NCI-H1092 (cell line): ENCODE measurements at regions not wholly inside any gene's neighbourhood (a gene's known extent, or its start where the extent isn't known, plus 50 kb on each side); places are given as distances from the start of the nearest gene placed in this dataset.

Source experiments
- DNase-seq: peaks from one replicate; lab custom pipeline; 2025; lab: John Stamatoyannopoulos, UW

DNA sequence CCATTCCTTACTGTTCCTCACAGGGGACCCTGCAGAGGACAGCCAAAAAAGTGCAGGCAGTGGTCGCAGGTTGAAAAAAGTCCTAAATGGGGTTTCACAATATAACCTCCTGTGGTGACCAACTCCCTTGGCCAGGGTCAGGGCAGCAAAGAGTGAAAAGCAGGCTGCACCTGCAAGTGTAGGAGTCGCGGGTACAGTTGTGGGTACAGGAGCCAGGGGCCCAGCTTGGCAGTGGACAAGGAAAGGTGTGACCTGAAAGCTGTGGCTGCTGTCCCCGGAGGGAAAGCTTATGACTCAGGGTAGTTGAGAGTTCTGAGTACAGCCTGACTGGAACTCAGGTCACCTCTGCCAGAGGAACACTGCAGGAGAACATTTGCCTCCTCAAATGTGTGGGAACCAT, 1114.1 kb downstream of the ROBO2 start:
- no peak for DNase-seq

DNA sequence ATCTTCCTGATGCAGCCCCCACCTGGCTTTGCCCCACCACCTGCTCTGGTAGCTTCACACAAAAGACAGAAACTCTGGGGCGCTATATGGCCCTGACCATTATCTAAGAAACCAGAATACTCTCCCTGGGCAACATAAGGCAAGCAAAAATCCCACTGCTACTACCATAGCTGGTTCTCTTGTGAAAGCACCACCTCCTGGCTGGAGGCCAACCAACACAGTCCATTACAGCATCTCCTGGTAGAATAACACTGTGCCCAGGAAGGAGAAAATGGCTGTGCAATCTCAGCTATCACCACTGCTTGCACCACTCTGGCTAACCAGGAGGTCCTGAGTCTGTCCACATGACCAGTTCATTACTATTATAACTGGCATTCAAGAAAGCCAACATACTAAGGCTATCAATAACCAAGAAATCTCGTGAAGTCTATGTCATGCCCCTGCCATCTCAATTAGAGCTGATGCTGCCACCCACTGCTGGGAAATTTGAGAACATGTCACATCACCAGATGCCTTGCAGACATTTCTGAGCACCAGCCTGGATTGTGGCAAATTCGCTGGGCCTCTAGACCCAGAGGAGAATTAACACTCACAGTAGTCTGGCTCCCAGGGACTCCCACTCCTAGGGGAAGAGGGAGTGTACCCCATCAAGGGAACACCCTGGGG, 1114.8 kb downstream of the ROBO2 start:
- DNase-seq: no peak

DNA sequence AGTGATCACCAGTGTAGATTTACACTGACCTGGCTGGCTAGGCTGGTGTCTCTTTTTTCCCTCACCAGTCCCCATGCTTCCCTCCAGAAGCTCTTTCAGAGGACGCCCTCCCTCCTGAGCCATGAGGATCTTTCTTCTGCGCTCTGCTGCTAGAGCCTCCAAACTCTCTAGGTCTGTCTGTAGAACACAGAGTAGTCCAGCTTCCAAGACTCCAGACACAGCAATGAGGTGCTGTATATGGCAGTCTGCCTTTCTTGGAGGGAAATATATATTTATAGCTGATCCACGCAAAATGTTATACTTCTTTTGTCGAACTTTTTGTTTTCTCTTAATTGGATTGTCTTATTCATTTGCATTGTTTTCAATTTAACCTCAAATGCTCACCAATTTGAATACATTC, 1121.8 kb downstream of the ROBO2 start:
- DNase-seq: no peak

DNA sequence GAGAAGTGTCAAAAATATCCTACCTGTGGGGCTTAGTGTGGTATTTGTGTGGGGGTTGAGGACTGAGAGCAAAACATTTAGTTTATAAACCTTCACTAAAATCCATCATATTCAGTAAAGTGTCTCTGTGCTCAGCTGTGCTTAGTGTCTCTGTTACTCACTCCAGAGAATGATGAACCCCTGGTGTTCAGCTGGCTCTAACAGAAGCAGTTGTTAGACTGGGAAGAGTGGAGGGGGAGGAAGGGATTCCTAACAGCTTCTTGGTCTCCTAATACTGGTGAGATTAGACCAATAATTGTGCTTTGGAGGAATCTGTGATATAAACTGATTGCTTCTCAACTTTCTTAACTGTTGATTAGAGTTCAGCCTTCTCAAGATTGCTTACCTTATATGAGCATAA, 1123.5 kb downstream of the ROBO2 start:
- DNase-seq: no peak

DNA sequence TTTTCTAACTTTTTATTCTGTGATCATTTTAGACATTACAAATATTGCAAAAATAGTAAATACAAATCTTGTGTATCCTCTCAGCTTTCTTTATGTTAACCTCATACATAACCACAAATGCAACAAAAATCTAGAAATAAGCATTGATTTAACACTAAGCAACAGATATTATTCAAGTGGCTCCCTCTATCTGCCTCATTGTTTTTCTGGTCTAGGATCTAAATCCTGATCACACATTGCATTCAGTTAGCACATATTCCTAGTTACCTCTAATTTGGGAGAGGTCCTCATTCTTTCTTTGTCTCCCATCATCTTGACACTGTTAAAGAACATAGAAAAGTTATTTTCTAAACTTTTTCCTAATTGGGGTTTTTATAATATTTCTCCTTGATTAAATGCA, 1126.0 kb downstream of the ROBO2 start:
- DNase-seq: no peak

DNA sequence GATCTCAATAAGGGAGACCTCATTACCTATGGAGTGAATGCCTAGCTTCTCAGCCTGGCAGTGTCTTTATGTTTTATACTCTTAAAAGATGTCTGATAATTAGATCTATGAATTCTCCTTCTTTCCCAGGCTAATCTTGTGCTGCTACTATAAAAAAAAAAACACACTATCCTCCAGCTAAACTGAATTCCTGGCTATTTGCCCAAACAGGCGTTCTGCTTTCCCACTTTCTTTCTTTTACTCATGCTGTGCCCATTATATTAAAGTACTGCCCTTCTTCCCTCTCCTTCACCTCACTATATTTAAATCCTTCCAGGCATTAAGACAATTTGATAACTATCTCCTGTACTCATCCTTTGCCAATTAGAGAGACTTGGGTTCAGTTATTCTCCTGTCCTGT, 1134.9 kb downstream of the ROBO2 start:
- no peak for DNase-seq

DNA sequence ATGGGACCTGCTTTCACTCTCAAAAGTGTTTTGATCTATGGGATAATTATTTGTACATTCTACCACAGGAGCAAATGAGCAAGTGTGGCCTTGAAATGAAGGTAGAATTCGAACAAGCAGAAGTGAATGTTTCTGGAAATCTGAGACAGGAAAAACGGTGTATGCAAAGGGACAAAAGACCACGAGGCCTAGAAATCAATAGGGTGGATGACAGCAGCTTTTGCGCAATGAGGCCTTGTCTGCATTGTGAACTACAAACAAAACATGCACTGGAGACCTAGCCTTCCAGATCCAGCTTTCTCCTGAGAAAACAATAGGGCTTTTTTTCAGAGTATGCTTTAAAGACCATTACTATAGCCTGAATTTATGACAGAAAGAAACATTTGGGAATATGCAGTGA, 1137.0 kb downstream of the ROBO2 start:
- no peak for DNase-seq

DNA sequence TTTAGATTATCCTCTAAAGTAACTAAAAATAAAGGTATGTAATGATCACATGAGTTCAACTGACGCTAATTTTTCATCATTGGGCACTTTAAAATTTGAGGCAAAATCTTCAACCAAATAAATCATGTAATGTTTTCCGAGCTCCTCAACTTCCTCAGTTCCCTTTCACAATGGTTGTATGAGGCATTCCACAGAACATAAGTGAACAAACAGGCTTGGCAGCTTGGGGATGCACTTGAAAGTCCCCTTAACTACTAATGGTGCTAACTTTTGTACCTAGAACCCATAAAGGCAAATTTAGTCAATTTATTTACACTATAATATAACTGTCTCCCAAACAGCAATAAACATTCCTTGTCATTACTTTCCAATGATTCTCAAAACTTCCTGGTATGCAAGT, 1137.9 kb downstream of the ROBO2 start:
- no peak for DNase-seq

DNA sequence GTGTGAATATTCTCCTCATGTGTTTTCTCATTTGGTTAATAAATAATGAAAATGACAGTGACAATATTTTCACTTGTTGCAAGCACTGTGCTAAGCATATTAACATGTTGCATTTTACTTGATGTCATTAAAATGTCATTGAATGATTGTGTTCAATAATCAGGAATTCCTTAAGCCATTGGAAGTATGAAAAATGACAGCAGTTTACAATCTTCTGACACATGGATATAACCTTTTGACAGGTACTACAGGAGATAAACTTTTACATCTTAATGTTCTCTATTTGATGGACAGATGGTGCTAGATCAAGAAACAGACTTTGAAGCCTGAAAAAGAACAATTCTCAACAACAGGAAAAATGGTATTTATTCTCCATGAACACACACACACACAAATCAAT, 1138.3 kb downstream of the ROBO2 start:
- no peak for DNase-seq

DNA sequence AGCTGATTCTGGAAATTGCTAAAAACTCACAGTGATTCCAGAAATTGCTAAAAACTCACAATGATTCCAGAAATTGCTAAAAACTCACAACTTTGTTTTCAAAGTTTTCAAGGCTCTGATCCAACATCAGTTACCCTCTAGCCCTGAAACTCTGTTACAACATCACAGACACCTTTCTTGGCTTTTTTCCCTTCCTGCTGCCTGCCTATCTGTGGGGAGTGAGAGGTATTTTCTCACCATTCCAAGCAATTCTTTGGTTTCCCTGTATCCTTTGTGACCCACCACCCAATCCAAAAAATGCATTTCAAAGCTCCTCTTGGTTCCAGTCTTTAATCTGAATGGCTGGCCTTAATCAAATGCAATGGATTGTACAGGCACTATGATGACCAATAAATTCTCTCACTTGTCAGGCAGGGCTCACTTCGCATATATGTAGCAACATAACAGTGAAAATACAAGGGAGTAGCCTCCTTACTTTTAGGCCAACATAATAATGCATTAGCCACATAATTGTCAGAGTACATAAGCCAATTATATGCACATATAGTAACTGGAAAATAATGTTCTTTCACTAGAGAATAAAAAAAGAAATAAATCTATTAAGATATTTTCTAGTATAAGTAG, 1139.0 kb downstream of the ROBO2 start:
- no peak for DNase-seq

DNA sequence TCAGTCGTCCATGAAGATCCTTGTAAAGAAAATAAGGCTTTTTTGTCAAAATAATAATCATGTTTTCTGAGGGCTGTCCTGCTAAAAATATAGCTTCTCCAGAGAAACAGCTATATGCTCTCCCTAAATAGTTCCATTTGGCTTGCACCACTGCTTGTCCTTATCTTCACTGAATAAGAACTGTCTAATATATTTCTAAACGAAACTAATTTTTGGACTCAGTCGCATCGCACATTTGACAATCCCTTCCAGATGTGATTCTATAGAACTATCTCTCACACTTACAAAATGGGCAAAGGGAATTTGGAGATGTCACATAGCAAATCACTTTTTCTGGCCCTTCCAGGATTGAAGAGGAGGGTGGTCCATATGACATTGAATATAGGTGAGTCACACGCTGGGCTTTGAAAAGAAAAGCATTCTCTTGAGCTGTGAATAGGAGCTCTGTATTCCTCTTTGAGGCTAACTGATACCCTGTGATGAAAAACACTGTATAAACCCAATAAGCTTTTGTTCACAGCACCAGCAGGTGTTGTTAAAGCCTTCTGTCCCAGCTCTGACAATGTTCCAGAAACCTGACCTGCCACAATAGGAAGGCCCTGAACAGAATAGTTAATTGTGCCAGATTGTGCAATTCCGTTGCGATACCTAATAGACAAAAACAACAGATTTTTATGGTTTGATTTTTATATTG, 1144.2 kb downstream of the ROBO2 start:
- DNase-seq: peak; percentile 57

DNA sequence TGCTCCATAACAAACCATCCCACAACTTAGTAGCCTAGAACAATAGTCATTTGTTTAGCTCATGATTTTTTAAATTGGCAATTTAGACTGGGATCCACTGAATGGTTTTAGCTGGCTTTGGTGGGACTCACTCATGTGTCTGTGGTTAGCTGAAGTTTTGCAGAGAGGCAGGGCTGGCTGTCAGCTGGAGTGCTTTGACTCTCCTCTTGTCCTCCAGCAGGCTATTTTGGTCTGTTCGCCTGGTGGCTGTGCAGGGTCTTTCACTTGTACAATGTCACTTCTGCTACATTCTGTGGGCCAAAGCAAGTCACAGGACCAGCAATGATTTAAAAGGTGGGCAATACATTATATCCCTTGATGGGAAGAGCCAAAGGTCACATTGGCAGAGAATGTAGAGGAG, 1146.5 kb downstream of the ROBO2 start:
- DNase-seq: no peak

DNA sequence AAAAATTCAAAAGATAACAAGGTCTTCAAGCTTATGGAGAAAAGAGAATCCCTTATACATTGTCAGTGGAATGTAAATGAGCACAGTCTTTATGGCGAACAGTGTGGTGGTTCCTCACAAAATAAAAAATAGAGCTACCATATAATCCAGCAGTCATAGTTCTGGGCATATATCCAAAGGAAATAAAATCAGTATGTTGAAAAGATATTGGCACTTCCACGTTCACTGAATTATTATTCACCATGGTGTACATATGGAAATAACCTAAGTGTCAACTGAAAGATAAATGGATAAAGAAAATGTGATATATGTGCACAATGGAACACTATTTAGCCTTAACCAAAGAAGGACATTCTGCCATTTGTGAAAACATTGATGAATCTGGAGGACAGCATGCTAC, 1161.2 kb downstream of the ROBO2 start:
- DNase-seq: no peak

DNA sequence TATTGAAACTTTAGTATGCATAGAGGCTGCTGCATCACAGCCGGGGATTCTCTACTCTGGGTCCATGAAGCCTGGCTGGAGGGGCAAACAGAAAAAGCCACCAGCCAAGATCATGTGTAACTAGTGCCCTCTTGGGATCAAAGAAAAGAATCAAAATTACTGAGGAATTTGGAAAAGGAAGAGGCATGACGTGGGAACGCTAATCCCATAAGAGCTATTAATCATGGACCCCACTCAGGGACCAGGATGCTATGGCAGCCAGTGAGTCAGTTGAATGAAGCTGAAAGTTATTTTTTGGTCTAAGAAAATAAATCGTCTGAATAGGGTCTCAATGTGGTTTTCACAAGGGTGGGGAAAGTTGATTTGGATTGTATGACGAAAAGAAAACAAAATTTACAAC, 1165.1 kb downstream of the ROBO2 start:
- DNase-seq: no peak

DNA sequence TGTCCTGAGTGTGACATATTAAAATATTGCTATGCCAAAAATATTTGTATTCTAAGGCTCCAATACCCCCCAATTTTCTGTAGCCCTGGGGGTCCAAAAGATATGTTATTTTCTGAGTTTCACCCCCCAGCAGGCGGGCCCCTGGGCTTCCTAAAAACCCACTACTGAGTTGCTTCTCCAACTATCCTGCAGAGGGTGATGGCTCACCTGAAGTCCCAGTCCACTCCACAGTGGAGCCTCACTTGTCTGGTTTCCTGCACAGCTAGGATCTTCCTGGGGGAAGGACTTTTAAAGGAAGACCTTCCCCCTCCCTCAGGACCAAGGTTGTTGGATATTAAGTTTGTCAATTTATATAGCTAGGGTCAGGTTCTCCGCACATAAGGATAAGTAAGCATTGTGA, 1181.4 kb downstream of the ROBO2 start:
- no peak for DNase-seq

DNA sequence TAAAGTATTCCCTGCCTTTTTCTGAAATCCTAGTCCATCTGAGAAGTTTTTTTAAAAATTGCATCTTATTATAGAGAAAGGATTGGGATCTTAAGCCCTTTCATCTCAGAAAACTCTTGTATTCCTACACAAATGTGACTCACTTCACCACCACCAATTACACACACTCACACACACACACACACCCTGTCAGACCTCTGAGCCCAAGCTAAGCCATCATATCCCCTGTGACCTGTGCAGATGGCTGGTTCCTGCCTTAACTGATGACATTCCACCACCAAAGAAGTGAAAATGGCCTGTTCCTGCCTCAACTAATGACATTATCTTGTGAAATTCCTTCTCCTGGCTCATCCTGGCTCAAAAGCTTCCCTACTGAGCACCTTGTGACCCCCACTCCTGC, 1181.9 kb downstream of the ROBO2 start:
- DNase-seq: no peak

DNA sequence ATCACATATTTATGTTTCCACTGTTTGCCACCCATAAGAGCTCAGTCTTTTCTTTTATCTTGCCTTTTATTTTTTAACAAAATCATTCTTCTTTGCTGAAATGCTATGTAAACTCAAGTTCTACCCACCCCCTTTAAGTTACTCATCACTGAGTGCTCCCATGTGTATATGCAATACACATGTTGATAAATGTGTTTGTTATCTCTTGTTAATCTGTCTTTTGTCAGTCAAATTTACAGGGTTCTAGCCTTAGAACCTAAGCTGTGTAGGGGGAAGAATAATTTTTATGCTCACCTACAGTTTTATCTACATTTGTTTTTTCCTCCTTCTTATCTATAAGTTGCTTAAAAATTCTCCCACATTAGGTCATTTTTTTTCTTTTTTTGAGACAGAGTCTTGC, 1195.9 kb downstream of the ROBO2 start:
- no peak for DNase-seq

DNA sequence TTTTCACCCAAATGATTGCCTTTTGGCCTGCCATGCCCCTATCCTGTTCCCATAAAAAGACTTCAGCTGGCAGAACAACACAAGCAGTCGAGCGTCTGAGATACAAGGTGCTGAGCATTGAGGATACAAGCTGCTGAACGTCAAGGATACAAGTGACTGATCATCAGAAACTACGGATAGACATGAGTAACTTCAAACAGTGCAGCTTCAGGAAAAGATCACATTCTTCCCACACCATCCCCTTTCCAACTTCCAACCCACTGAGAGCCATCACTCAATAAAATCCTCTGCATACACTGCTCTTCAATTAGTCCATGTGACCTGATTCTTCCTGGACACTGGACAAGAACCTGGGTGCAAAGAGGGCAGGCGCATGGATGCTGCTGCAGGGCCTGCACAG, 1198.9 kb downstream of the ROBO2 start:
- no peak for DNase-seq

DNA sequence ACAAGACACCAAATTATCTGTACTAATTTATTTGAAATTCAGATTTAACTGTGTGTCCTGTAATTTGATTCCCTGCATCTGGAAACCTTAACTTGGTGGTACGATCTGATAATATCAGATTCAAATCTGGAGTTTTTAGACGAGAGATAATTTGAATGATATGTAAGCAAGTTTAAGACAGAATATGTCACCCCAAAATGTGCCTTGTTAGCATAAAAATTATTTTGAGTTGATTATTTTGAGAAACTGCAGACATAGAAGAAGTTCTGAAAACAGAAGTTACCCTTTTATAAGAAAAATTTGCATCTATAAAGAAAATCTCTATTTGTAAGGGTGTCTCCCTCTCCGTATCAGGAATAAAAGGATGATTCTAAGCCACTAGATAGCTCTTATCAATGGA, 1202.8 kb downstream of the ROBO2 start:
- no peak for DNase-seq

DNA sequence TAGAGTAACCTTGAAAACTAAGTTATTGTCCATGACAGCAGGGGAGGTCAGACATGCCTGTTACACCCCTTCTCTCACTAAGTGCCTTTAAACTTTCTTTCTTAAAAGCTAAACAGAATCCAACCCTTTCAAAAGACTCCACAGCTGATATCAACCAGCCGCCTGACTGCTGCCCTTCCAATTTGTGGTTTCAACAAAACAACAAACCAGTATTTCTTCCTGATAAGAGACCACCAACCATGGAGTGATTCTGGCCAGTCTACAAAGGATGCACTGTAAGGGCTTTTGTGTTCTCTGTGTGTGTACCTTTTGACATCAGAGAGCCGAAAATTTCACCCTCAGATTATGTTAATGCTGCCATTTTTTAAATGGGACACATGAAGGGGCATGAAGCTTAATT, 1204.2 kb downstream of the ROBO2 start:
- DNase-seq: no peak

DNA sequence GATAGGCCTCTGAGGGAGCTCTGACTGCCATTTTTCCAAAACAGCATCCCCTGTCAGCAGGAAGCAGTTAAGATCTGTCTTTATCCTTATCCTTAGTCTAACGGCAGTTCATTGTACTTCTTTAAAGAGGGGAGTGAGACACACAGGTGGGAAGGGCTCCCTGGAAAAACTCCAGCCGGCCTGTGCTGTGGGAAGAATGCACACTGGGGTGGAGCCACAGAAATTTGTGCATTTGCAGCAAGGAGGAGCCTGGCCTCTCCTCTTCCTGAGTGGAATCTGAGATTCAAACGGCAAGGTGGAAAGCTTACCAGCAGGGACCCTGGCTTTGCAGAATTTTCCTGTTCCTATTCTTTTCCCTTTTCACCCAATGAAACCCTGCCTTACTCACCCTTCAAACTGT, 1209.4 kb downstream of the ROBO2 start:
- no peak for DNase-seq

DNA sequence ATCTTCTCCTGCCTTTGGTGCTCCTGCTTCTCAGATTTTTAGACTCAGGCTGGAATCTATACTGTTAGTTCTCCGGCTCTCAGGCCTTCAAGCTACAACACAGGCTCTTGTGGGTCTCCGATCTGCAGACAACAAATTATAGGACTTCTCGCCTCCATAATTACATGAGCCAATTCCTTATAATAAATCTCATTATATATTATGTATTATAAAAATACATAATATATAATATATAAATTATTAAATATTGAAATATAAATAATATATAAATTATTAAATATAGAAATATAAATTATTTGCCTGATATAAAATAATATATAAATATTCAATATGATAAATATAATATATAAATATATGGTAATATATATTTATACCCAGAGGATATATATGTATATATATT, 1214.0 kb downstream of the ROBO2 start:
- DNase-seq: no peak

DNA sequence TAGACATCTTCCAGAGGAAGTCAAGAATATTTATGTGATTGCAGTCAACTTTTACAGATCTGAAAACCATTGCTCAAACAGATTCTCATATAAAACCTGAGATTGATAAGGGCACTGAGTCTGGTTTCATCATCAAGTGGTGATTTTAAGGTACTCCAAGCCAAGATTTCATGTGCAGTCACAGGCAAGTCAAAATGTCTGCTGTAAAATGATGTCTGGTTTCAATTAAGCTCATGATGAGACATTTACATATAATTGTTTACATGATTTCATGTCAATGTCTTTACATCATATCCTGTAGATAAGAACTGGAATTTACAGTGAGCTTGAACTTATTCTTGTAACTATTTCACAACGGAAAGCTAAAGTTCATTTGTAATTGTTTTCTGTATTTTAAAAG, 1215.5 kb downstream of the ROBO2 start:
- no peak for DNase-seq

DNA sequence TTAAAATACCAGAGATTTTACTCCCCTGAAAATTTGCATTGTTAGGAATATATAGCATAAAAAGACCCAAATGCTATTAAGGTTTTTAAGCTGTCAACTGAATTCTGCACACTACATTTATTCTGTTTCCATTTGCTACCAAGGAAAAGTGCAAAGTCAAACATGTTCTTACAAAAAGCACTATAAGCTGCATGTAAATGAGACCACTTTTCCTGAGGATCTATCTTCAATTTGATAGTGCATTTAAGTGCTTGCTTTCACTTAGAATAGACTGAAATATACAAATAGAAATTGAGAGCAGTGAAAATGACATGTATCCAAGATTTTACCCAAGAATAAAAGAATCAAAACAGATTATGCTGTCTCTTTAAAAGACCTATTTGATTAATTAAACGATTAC, 1216.2 kb downstream of the ROBO2 start:
- no peak for DNase-seq
